Stimulated activated CD4-positive, alpha-beta T cell treated with anti-CD3 and anti-CD28 coated beads, Interleukin-2, amount 100 ng/mL, for 48 hours (primary cell): ENCODE measurements at regions not wholly inside any gene's neighbourhood (a gene's known extent, or its start where the extent isn't known, plus 50 kb on each side); places are given as distances from the start of the nearest gene placed in this dataset.

Experiments used
- DNase-seq, 2 donors: peaks; one replicate each; pipeline ENCODE4 v3.0.0-alpha.2; 2020

- DNase-seq = no peak
Measured at GRCh38 chr5:2196989-2197619, 314.4 kb upstream of the IRX4 start.

- no peak for DNase-seq
Measured at GRCh38 chr5:2196416-2196815, 313.7 kb upstream of the IRX4 start.

DNA sequence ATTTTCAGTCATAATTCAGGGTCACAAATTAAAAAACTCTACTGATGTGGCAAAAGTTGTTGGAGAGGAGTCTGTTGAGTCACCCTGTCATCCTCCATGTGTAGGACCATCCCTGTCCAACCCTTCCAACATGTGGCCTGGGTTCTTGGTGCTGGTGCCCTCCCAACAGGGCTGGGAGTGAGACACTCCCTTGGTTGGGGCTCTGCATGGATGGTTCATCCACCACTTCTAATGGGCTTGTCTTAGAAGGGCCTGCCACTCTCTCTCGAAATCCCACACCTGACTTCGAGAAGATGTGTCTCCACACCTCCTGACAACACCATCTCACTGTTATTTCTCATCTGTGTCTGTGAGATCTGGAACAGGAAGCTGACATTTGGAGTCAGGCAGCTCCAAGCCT is 312.2 kb upstream of the IRX4 start:
- no peak for DNase-seq

GRCh38 chr5:2194236-2194555 is 311.5 kb upstream of the IRX4 start:
- no peak for DNase-seq

- DNase-seq = no peak
Measured at GRCh38 chr5:2193542-2194235, 311.0 kb upstream of the IRX4 start.

GRCh38 chr5:2193142-2193541 is 310.4 kb upstream of the IRX4 start:
- no peak for DNase-seq

DNA sequence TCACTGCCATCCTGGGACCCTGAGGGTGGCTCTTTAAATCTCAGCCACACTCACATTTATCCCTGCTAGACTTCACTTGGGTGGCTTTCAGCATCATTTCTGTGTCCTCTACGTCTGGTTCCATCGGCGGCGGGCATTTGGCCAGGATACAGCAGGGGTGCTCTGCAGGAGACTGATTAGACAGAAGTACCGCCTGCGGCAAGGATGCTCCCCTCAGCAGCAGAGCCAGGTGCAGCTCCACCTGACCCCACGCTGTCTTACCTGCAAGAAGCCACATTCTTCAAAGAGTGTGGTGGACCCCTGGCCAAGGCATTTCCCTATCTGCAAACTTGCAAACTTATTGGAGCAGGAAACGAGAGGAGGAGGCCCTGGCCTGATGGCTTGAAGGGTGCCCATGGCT is 309.8 kb upstream of the IRX4 start:
- no peak for DNase-seq

DNA sequence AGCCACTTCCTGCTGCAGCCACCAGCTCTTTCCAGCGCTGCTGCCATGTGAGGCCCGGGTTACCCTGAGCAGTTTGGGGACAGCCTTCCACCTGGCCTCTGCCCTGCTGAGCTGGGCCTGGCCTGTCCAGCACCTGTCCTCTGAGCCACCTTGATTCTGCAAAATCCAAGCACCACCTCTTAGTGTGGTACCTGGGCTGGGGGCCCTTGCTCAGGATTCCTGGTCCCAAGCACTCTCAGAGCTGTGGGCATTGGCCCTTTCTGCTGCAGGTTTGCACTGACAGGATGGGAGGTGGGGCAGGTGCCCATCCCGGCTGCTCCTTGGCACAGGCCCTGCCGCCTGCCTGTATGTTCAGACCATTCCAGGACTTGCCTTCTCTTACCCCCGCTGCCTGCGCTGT is 309.2 kb upstream of the IRX4 start:
- no peak for DNase-seq

GRCh38 chr5:2190549-2190948 is 307.8 kb upstream of the IRX4 start:
- DNase-seq = no peak

DNA sequence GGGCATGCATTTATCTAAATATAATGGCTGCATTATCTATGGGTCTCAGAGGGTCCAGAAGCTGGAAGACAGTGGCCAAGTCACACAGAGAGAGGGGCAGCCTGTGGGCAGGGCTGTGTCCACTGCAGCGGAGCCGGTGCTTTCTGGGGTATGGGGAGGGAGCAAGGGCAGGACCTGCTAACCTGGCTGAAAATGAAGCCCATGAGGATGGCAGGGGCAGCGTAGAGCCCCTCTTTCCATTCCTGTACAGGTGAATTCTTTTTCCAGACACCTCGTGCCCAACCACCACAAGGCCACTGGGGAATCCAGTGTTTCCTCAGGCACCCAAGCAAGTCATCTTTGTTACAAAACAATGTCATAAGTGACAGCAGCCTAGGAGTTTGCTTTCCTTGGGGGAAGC is 305.9 kb upstream of the IRX4 start:
- no peak for DNase-seq

- no peak for DNase-seq
Measured at GRCh38 chr5:2188137-2188536, 305.4 kb upstream of the IRX4 start.

DNA sequence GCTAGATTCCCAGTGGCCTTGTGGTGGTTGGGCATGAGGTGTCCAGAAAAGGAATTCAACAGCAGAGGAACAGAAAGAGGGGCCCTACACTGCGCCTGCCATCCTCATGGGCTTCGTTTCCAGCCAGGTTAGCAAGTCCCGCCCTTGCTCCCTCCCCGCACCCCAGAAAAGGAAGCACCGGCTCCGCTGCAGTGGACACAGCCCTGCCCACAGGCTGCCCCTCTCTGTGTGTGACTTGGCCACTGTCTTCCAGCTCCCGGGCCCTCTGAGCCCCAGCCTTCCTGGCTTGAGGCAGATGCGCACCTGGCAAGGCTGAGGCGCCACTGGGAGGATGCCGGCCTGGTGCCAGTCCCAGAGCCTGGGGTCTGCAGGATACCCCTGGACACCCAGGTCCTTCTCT is 305.0 kb upstream of the IRX4 start:
- no peak for DNase-seq

DNA sequence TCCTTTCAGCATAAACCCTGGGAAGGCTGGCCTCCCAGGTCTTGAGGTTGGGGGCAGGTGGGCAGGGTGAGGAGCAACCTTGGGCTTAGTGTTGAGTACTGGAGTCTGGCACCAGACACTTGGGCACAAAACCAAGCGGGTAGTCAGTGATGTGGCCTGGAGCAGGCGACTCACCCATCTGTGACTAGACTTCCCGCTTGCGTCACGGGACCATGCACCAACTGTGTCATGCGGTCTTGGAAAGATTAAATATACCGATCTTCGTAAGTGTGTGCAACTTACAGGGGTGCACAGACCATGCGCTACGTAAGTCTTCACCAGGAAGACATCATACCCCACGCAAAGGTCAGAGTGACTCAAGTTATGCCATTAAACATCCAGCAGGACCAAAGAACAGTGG is 304.4 kb upstream of the IRX4 start:
- DNase-seq = no peak

GRCh38 chr5:2186472-2187015 is 303.8 kb upstream of the IRX4 start:
- no peak for DNase-seq

GRCh38 chr5:2185646-2186471 is 303.1 kb upstream of the IRX4 start:
- no peak for DNase-seq

DNA sequence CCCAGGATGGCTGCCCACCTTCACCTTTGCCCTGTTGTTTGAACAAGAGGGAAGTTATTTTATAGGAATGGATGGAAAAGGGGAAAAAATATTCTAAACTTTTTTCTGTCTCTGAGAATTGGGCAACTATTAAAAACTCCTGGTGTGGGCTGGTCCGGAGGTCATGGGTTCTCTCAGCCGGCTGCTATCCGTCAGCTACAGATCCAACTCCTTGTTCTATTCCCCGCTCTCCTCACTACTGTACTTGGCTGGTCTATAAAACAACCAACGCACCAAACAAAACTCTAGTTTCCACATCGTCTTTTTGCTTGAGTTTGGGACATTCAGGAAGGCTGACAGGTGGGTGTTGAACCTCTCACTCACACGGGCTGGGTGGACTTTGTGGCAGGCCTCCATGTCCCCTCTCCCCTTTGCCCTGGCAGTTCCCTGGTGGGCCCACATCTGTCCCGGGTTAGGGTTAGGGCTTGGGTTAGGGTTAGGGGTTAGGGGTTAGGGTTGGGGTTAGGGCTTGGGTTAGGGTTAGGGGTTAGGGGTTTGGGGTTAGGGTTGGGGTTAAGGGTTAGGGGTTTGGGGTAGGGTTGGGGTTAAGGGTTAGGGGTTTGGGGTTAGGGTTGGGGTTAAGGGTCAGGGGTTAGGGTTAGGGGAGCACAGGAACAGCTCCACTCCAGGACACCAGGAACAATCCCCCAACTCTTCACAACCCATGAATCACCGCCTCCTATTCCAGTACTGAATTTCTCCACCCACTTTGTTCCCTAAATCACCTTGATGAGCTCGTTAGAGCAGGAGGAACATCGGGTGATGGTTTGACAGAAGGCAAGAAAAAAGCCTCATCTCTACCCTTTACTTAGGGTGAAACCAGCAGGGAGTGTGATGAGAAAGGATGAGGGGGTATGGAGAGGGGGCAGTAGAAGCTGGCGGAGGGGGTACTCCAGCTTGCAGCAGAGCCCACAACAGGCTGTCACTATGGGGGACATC is 302.1 kb upstream of the IRX4 start:
- no peak for DNase-seq

- DNase-seq = no peak
Measured at GRCh38 chr5:2184026-2184366, 301.3 kb upstream of the IRX4 start.

DNA sequence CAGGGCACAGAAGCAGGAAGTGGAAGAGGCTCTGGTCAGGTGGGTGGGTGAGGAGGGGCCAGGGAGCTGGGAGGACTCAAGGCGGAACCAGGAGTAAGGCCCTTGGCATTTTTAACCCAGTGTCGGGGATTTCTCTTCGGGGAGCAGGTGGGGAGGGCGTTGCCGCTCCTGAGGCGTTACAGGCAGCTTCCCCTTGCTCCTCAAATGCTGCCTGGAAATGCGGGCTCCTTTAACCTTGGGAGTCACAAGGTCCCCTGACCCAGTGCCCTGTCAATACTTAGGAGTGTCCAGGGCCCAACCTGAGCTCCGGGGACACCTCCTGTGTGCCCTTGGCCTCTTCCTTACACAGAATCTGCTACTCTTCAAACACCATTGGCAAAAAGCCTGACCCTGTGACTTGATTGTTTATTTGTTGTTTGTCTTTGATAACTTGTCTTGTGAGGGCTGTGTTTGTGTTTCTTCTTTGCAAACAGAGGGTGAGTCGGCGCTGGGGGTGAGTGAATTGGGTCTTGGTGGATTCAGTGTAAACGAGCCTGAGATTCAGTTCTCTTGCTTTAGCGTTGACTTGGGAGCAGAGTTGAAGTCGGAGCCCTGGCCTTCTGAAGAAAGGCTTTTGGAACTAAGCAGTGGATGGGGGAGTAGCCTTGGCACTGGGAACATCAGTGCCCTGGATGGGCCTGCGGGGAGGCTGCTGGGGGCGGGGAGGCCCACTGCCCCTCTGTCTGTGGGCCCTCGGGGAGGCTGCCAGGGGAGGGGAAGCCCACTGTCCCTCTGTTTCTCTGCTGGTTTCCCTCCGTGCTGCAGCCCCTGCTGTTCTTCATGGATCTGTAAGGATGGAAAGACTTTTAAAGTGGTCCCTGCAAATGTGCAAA is 300.7 kb upstream of the IRX4 start:
- no peak for DNase-seq

- DNase-seq = no peak
Measured at GRCh38 chr5:2182020-2182419, 299.3 kb upstream of the IRX4 start.

- no peak for DNase-seq
Measured at GRCh38 chr5:2181557-2181956, 298.8 kb upstream of the IRX4 start.

GRCh38 chr5:2181149-2181548 is 298.4 kb upstream of the IRX4 start:
- DNase-seq = no peak

GRCh38 chr5:2180456-2180855 is 297.7 kb upstream of the IRX4 start:
- no peak for DNase-seq
